ENCODE measurements at regions not wholly inside any gene's neighbourhood (a gene's known extent, or its start where the extent isn't known, plus 50 kb on each side); places are given as distances from the start of the nearest gene placed in this dataset.

DNA sequence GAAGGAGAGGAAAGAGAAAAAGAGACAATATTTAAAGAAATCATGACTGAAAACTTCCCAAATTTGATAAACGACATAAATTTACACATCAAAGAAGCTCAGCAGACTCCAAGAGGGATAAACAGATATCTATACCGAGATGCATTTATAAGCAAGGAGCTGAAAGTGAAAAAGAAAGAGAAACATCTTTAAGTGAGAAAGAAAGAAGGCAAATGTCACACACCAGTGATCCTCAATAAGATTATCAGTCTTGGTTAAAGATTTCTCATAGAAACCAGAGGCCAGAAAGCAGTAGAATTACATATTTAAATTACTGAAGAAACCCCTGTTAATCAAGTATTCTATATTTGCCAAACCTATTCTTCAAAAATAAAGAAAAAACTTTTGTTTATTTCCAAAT, 424.2 kb downstream of the SLC16A7 start:
- H3K27ac ChIP-seq: no peak overlapping the region
- TF ChIP-seq, protein P1, sequence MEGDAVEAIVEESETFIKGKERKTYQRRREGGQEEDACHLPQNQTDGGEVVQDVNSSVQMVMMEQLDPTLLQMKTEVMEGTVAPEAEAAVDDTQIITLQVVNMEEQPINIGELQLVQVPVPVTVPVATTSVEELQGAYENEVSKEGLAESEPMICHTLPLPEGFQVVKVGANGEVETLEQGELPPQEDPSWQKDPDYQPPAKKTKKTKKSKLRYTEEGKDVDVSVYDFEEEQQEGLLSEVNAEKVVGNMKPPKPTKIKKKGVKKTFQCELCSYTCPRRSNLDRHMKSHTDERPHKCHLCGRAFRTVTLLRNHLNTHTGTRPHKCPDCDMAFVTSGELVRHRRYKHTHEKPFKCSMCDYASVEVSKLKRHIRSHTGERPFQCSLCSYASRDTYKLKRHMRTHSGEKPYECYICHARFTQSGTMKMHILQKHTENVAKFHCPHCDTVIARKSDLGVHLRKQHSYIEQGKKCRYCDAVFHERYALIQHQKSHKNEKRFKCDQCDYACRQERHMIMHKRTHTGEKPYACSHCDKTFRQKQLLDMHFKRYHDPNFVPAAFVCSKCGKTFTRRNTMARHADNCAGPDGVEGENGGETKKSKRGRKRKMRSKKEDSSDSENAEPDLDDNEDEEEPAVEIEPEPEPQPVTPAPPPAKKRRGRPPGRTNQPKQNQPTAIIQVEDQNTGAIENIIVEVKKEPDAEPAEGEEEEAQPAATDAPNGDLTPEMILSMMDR (IDR thresholded peaks at IDR 0.05): no peak
- TF ChIP-seq ZFX (IDR thresholded peaks at IDR 0.05; ENCODE audit: borderline replicate concordance): no peak

DNA sequence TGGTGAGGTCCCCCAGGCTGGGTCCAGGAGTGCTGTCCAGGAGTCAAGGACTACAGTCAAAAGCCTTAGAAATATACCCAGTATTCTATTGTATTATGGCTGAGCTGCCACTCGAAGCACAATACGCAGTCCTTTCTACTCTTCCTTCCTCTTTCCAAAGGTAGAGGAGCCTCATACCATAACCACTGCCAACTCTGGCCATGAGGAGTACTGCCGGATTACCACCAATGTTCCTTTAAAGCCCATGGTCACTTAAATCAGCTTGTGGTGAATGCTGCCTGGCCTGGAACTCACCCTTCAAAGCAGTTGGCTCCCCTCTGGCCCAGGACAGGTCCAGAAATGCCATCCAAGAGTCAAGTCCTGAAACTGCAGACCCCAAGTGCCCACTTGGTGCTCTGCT, 425.4 kb downstream of the SLC16A7 start:
- no peak overlapping the region for H3K27ac ChIP-seq
- TF ChIP-seq ZFX (IDR thresholded peaks at IDR 0.05; ENCODE audit: borderline replicate concordance): no peak
- TF ChIP-seq, protein P1 (IDR thresholded peaks at IDR 0.05): no peak

DNA sequence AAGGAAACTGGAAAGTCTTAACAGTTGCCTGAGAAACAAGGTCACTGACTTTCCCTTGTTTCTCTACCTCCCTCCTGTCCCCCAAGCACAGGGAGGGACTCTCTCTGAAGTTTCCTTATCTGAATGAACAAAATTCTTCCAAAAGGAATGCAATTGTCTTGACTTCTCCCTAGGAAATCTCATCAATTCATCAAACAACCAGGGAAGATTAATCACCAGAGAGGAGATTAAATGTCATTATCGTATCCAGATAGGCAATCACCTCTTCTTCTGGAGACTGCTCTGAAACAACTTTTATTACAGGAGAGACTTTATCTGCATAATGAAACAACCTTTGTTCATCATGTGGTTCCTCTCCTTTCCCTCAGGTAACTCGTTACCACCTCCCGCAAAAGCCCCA, 431.4 kb downstream of the SLC16A7 start:
- no peak overlapping the region for H3K27ac ChIP-seq

DNA sequence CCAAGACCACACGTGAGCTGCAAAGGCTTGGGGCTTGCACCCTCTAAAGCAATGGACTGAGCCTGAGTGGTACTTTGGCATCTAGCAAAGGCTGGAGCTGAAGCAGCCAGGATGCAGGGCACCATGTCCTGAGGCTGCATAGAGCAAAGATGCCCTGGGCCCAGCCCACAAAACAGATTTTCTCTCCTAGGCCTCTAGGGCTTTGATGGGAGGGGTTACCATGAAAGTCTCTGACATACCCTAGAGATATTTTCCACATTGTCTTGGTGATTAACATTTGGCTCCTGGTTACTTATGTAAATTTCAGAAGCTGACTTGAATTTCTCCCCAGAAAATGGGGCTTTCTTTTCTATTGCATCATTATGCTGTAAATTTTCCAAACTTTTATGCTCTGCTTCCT, 438.3 kb downstream of the SLC16A7 start:
- H3K27ac ChIP-seq: no peak overlapping the region
- TF ChIP-seq, protein P1 (IDR thresholded peaks at IDR 0.05): no peak
- no peak for TF ChIP-seq ZFX (IDR thresholded peaks at IDR 0.05; ENCODE audit: borderline replicate concordance)

More for the DNA sequence above, 431.4 kb downstream of the SLC16A7 start:
- no peak for TF ChIP-seq ZFX (IDR thresholded peaks at IDR 0.05; ENCODE audit: borderline replicate concordance)
- TF ChIP-seq, protein P1 (IDR thresholded peaks at IDR 0.05): no peak

DNA sequence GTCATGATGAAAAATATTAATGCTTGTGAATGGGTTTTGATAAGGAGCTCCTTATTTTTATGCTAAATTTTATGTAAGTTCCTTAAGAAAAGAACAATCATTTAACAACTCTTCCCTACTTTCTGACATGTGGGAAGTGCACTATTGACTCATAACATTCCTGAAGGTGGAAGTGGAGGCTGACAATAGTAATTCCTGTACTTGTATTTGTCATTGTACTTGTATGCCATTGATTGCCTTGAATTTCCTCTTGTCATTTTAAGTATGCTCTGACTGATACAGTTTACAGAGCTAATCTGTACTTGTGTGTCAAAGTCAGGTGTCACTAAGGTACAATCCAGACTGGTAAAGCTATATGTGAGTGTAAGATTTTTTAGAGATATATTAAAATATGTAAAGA, 440.0 kb downstream of the SLC16A7 start:
- no peak for TF ChIP-seq ZFX (IDR thresholded peaks at IDR 0.05; ENCODE audit: borderline replicate concordance)
- TF ChIP-seq, protein P1 (IDR thresholded peaks at IDR 0.05): no peak
- no peak overlapping the region for H3K27ac ChIP-seq

DNA sequence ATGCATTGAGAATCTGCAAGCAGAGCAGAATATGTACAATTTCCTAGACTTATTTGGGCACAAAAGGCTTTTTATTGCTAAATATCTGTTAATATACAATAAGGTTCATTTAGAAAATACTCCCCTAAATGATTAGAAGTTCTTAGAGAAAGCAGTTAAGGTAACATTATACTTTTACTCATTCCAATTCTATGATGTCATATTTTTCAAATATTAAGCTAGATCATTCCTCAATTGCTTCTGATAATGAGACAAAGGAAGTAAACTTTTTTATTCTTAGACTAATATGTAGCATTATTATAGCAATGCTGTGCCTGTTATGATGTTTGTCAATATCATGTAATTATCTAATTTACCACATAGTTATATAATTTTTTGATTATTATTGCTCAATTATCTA, 447.0 kb downstream of the SLC16A7 start:
- H3K27ac ChIP-seq: no peak overlapping the region

DNA sequence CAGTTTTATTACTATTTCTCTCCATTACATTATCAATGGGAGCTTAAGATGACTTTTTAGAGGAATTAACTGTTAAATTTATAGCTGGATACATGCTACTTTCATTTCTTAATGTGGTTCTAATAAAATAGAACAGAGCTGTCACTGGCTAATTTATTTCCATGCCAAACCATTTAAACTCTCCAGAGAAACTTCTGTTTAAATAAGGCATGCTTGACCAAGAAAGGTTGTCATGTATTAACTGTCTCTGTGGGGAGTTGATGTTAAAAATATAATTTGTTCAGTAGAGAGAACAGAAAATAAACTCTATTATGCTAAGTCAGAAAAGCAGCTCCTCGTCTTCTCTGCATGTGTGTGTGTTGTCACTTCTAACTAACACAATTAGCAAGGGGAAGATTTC, 447.4 kb downstream of the SLC16A7 start:
- TF ChIP-seq ZFX (IDR thresholded peaks at IDR 0.05; ENCODE audit: borderline replicate concordance): no peak
- TF ChIP-seq, protein P1 (IDR thresholded peaks at IDR 0.05): no peak
- H3K27ac ChIP-seq: no peak overlapping the region

More for the DNA sequence above, 447.0 kb downstream of the SLC16A7 start:
- no peak for TF ChIP-seq ZFX (IDR thresholded peaks at IDR 0.05; ENCODE audit: borderline replicate concordance)
- TF ChIP-seq, protein P1 (IDR thresholded peaks at IDR 0.05): no peak

Measured in 22Rv1 (cell line).